D721Med (cell line): ENCODE measurements at regions not wholly inside any gene's neighbourhood (a gene's known extent, or its start where the extent isn't known, plus 50 kb on each side); places are given as distances from the start of the nearest gene placed in this dataset.

ENCODE experiments used
- DNase-seq: peaks from one replicate; pipeline ENCODE4 v3.0.0; 2011; ENCODE audit warnings: low spot score; ENCODE audit not compliant: insufficient read length
- FAIRE-seq: peaks from 2 replicates; lab custom pipeline; 2011; peaks lifted over from hg19 to GRCh38; lab: Jason Lieb, UNC
- TF ChIP-seq, protein P1 (sequence below): IDR thresholded peaks from 2 replicates; pipeline ENCODE4 v1.5.1; 2012; ENCODE audit warnings: mild to moderate bottlenecking, control low read depth; ENCODE audit not compliant: insufficient read depth; ENCODE audit errors: missing control alignments

DNA sequence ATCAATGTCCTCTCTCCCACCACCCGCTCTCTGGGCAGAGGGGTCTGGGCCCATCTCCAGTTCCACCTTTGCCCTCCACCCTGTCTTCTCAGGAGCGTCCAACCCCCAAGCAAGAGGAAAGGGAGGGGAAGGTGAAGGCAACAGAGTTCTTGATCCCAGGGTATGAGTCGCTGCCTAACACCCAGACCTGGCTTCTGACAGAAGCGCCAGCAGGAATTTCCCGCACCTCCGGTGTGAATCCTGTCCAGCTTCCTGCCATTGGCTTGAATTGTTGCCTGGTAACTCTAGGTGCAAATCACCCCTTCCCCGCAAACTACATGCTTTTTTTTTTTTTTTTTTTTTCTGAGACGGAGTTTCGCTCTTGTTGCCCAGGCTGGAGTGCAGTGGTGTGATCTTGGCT, 84.2 kb upstream of the IER5L start:
- DNase-seq (no peak), FAIRE-seq (no peak)
- TF ChIP-seq, protein P1, sequence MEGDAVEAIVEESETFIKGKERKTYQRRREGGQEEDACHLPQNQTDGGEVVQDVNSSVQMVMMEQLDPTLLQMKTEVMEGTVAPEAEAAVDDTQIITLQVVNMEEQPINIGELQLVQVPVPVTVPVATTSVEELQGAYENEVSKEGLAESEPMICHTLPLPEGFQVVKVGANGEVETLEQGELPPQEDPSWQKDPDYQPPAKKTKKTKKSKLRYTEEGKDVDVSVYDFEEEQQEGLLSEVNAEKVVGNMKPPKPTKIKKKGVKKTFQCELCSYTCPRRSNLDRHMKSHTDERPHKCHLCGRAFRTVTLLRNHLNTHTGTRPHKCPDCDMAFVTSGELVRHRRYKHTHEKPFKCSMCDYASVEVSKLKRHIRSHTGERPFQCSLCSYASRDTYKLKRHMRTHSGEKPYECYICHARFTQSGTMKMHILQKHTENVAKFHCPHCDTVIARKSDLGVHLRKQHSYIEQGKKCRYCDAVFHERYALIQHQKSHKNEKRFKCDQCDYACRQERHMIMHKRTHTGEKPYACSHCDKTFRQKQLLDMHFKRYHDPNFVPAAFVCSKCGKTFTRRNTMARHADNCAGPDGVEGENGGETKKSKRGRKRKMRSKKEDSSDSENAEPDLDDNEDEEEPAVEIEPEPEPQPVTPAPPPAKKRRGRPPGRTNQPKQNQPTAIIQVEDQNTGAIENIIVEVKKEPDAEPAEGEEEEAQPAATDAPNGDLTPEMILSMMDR: no peak

DNA sequence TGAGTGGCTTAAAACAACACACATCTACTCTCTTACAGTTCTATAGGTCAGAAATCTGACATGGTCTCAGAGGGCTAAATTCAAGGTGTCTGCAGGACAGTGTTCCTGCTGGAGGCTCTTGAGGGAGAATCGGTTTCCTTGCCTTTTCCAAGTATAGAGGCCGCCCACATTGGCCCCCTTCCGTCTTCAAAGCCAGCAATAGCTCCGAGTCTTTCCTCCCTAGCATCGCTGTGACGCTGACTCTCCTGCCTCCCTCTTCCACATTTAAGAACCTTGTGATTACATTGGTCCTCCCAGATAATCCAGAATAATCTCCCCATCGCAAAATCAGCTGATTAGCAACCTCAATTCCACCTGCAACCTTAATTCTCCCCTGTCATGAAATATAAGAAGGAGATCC, 81.3 kb upstream of the IER5L start:
- TF ChIP-seq, protein P1: no peak
- no peak for DNase-seq
- no peak for FAIRE-seq

DNA sequence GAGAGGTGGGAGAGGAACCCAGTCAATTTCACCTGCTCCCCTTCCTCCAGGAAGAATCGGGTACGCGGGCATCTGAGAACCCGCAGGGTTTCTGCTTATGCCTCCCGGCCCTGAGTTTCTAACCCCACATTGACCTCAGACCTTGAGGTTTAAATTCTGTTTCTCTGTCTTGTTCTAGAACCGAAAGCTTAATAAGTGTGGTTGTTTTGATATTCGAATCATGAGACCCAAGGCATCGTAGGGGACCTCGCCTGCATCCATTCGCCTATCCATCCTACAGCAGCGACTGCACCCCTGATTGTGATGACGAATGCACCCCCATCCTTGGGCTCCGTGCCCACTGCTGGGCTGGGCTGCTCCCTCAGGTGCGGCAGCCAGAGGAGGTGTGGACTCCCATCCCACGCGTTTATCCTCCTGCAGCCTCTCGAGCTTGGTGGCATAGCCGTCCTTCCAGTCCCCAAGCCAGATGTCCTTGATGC, 80.8 kb upstream of the IER5L start:
- TF ChIP-seq, protein P1: no peak
- FAIRE-seq (no peak), DNase-seq (no peak)

DNA sequence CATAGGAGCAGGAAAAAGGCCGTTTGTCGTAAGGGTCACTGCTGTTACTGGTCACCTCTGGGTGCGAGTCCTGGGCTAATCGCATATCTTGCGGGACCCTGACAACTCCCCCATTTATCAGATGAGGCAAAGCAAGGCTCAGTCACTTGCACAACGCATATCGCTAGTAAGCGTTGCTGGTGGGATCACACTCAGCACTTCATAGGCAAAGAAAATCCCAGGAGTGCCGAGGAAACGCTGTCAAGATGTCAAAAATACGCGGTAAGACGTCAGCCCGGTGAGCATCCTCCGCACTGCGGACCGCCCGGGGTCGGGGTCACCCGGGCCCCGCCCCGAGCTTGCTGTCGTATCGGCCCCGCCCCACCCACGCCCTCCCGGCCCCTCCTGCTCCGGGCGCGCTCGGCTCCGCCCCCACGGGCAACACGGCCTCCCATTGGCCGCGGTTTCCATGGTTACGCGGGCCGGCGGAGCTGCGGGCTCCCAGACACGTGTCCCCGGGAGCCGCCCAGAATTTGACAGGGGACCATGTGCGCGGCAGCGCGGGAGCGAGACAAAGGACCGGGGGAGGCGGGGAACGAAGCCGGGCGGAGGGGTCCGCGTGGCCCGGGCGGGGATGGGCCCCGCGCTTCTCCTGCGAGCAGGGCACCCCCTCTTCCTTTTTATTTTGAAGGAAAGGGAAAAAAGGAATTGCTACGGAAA, 80.2 kb upstream of the IER5L start:
- TF ChIP-seq, protein P1: no peak
- FAIRE-seq (no peak), DNase-seq (no peak)

DNA sequence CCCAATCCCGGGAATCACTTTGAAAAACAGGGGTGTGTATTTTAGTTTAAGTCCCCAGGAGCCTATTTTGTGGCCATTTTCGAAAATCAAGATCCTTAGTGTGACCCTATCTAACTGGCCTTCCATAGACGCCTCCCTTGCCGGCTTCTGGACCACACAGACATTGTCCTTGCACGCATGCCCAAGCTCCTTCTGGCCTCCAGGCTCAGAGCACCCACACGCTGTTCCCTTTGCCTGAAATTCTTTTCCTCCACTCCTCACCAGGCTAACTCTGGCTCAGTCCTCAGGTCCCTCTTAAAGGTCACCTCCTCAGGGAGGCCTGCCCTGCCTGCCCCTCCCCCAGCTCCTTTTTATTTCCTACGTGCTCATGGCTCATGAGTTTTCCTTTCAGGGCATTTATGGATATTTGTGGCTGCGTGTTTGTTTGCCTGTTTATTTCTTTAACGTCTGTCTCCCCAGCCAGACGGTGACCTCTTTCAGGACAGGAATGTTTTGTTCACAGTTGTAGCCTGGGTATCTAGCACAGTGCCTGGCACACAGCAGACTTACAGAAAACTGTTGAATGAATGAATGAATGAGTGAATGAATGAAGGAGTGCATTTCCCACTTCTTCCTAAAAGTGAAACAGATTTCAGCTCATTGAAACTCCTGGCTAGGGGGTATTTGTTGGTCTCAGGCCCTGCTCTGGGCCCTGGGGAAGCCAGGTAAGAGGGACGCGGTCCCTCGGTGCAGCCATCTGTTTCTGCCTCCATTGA, 79.1 kb upstream of the IER5L start:
- no peak for FAIRE-seq
- no peak for DNase-seq
- TF ChIP-seq, protein P1: no peak

DNA sequence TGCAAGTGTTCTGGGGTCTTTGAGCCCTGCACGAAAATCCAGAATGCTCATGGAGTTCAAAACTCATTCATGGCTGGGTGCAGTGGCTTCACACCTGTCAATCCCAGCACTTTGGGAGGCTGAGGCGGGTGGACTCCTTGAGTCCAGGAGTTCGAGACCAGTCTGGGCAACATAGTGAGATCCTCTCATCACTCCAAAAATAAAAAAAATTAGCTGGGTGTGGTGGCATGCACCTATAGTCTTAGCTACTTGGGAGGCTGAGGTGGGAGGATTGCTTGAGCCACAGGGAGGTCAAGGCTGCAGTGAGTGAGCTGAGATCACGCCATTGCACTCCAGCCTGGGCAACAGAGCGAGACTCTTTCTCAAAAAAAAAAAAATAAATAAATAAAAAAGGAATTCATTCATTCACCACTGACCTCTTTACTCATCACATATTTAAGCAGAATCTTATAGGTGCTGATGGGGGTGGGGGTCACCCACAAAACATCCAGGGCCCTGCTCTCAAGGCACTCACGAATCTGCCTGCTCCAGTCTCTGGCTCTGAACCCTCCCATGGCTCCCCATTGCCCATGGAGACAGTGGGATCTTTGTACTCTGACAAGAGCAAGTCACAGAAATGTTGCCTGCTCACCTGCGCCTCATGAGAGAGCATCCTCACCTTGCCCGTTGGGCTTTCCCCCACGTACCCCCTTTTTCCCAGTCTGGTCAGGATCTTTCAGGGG, 76.7 kb upstream of the IER5L start:
- DNase-seq (no peak), FAIRE-seq (no peak)
- TF ChIP-seq, protein P1: no peak
